ENCODE measurements at regions not wholly inside any gene's neighbourhood (a gene's known extent, or its start where the extent isn't known, plus 50 kb on each side); places are given as distances from the start of the nearest gene placed in this dataset.

GRCh38 chr2:96438589-96438988 lies 66.6 kb downstream of the NEURL3 start:
- no peak for DNase-seq

GRCh38 chr2:96437512-96437911 lies 67.6 kb downstream of the NEURL3 start:
- DNase-seq = peak; percentile 87

- no peak for DNase-seq
Measured at GRCh38 chr2:96436961-96437360, 68.2 kb downstream of the NEURL3 start.

GRCh38 chr2:96436416-96436815 lies 68.7 kb downstream of the NEURL3 start:
- no peak for DNase-seq

- no peak for DNase-seq
Measured at GRCh38 chr2:96431319-96431718, 73.8 kb downstream of the NEURL3 start.

GRCh38 chr2:96430394-96430988 lies 74.7 kb downstream of the NEURL3 start:
- no peak for DNase-seq

- peak; percentile 77 for DNase-seq
Measured at GRCh38 chr2:96427917-96428316, 77.2 kb downstream of the NEURL3 start.

GRCh38 chr2:96427169-96427568 lies 78.0 kb downstream of the NEURL3 start:
- no peak for DNase-seq

- no peak for DNase-seq
Measured at GRCh38 chr2:96423828-96424227, 81.3 kb downstream of the NEURL3 start.
